ENCODE measurements at regions not wholly inside any gene's neighbourhood (a gene's known extent, or its start where the extent isn't known, plus 50 kb on each side); places are given as distances from the start of the nearest gene placed in this dataset.

DNA sequence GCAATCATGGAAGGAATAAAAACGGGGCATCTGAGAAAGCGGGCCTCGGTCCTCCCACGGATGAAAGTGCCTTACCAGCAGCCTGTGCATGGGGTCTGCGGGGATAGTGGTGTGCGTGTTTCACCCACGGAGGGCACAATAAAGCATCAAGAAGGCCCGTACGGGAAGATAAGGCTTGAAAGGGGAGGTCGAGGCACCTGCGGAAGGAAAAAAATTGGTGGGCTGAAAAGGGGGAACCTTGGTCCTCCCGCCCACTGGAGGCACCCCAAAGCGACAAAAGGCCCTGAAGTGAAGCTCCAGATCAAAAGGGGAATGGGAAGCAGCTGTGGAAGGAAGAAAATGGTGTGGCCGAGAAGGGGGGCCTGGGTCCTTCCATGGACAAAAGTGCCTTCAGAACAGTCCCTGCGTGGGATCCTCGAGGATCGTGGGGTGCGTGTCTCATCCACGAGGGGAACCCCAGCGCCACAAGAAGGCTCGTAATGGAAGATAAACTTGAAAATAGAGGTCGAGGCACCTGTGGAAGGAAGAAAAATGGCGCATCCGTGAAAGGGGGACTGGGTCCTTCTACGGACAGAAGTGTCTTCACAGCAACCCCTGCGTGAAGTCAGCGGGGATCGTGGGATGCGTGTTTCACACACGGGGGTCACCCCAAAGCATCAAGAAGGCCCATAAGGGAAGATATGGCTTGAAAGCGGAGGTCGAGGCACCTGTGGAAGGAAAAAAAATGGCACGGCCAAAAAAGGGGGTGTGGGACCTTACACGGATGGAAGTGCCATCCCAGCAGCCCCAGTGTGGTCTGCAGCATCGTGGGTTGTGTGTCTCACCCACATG lies 276.9 kb downstream of the ALG10 start:
- TF ChIP-seq, protein P1, sequence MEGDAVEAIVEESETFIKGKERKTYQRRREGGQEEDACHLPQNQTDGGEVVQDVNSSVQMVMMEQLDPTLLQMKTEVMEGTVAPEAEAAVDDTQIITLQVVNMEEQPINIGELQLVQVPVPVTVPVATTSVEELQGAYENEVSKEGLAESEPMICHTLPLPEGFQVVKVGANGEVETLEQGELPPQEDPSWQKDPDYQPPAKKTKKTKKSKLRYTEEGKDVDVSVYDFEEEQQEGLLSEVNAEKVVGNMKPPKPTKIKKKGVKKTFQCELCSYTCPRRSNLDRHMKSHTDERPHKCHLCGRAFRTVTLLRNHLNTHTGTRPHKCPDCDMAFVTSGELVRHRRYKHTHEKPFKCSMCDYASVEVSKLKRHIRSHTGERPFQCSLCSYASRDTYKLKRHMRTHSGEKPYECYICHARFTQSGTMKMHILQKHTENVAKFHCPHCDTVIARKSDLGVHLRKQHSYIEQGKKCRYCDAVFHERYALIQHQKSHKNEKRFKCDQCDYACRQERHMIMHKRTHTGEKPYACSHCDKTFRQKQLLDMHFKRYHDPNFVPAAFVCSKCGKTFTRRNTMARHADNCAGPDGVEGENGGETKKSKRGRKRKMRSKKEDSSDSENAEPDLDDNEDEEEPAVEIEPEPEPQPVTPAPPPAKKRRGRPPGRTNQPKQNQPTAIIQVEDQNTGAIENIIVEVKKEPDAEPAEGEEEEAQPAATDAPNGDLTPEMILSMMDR (IDR thresholded peaks at IDR 0.05; ENCODE audit: low read depth, low read length): no peak

DNA sequence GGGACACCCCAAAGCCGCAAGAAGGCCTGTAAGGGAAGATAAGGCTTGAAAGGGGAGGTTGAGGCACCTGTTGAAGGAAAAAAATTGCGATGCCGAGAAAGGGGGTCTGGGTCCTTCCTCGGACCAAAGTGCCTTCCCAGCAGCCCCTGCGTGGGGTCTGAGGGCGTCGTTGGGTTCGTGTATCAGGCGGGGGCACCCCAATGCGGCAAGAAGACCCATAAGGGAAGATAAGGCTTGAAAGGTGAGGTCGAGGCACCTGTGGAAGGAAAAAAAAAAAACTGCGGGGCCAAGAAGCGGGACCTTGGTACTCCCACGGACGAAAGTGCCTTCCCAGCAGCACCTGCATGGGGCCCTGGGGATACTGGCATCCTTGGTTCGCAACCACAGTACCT lies 277.5 kb downstream of the ALG10 start:
- TF ChIP-seq, protein P1 (IDR thresholded peaks at IDR 0.05; ENCODE audit: low read depth, low read length): no peak

More for the DNA sequence above, 276.9 kb downstream of the ALG10 start:
- no peak for DNase-seq (ENCODE audit: extremely low read depth, low read depth)

DNA sequence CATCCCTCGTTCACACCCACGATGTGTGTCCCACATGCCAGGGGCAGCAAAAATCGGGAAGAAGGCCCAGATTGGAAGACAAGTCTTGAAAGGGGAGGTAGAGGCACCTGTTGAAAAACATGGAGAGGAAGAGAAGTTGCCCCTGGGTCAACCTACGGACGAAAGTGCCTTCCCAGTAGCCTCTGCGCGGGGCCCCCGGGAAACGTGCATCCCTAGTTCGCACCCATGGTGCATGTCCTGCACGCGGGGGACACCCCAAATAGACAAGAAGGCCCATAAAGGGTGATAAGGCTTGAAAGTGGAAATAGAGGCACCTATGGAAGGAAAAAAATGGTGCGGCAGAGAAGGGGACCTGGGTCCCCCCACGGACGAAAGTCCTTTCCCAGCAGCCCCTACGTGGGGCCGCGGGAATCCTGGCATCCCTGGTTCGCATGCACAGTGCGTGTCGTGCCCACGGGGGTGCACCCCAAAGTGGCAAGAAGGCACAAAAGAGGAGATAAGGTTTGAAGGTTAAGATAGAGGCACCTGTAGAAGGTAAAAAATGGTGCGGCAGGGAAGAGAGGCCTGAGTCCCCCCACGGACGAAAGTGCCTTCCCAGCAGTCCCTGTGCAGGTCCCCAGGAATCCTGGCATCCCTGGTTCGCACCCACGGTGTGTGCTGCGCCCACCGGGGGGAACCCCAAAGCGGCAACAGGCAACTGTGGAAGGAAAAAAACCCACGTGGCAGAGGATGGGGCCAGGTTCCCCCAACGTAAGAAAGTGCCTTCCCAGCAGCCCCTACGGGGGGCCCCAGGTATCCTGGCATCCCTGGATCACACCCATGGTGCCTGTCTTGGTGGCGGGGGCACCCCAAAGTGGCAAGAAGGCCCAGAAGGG lies 278.3 kb downstream of the ALG10 start:
- TF ChIP-seq, protein P1 (IDR thresholded peaks at IDR 0.05; ENCODE audit: low read depth, low read length): no peak
- no peak for DNase-seq (ENCODE audit: extremely low read depth, low read depth)

More for the DNA sequence above, 277.5 kb downstream of the ALG10 start:
- no peak for DNase-seq (ENCODE audit: extremely low read depth, low read depth)

DNA sequence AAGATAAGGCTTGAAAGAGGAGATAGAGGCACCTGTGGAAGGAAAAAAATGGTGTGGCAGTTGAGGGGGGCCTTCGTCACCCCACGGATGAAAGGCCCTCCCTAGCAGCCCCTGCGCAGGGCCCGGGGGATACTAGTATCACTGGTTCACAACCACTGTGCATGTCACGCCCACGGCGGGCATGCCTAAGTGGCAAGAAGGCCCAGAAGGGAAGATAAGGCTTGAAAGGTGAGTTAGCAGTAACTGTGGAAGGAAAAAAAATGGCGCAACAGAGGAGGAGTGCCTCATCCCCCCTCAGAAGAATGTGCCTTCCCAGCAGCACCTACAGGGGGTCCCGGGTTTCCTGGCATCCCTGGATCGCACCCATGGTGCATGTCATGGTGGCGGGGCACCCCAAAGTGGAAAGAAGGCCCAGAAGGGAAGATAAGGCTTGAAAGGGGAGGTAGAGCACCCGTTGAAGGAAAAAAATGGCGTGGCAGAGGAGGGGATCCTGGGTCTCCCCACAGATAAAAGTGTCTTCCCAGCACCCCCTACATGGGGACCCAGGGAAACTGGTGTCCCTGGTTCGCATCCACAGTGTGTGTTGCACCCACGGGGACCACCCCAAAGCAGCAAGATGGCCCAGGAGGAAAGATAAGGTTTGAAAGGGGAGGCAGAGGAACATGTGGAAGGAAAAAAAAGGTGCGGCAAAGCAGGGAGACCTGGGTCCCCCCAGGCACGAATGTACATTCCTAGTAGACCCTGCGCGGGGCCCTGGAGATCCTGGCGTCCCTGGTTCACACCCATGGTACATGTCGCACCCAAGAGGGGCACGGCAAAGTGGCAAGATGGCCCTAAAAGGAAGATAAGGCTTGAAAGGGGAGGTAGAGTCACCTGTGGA lies 279.2 kb downstream of the ALG10 start:
- TF ChIP-seq, protein P1 (IDR thresholded peaks at IDR 0.05; ENCODE audit: low read depth, low read length): no peak

DNA sequence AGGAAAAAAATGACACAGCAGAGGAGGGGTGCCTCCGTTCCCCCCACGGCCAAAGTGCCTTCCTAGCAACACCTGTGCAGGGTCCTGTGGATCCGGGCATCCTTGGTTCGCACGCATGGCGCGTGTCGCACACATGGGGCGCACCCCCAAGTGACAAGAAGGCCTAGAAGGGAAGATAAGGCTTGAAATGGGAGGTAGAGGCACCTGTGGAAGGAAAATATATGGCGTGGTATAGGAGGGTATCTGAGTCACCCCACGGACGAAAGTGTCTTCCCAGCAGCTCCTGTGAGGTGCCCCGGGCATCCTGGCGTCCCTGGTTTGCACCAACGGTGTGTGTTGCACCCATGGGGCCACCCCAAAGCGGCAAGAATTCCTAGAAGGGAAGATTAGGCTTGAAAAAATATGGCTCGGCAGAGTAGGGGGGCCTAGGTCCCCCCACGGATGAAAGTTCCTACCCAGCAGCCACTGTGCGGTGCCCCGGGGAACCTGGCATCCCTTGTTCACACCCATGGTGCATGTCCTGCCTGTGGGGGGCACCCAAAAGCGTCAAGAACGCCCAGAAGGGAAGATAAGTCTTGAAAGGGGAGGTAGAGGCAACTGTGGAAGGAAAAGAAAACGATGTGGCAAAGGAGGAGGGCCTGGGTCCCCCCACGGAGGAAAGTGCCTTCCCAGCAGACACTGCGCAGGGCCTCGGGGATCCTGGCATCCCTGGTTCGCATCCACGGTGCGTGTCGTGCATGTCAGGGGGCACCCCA lies 280.0 kb downstream of the ALG10 start:
- DNase-seq (ENCODE audit: extremely low read depth, low read depth): no peak
- TF ChIP-seq, protein P1 (IDR thresholded peaks at IDR 0.05; ENCODE audit: low read depth, low read length): no peak

More for the DNA sequence above, 279.2 kb downstream of the ALG10 start:
- DNase-seq (ENCODE audit: extremely low read depth, low read depth): no peak

DNA sequence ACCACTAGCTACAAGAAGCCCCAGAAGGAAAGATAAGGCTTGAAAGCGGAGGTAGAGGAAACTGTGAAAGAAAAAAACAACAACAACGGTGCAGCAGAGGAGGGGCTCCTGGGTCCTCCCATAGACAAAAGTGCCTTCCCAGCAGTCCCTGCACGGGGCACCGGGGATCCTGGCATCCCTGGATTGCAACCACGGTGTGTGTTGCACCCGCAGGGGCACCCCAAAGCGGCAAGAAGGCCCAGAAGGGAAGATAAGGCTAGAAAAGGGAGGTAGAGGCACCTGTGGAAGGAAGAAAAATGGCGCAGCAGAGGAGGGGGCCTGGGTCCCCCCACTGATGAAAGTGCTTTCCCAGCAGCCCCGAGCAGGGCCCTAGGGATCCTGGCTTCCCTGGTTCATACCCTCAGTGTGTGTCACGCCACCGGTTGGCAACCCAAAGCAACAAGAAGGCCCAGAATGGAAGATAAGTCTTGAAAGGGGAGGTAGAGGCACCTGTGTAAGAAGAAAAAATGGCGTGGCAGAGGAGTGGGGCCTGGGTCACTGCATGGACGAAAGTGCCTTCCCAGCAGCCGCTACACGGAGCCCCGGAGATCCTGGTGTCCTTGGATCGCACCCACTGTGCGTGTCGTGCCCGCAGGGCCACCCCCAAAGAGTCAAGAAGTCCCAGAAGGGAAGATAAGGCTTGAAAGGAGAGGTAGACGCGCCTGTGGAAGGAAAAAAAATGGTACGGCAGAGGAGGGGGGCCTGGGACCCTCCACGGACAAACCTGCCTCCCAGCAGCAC lies 281.0 kb downstream of the ALG10 start:
- no peak for DNase-seq (ENCODE audit: extremely low read depth, low read depth)
- TF ChIP-seq, protein P1 (IDR thresholded peaks at IDR 0.05; ENCODE audit: low read depth, low read length): no peak
